H7 (cell line): ENCODE measurements at regions not wholly inside any gene's neighbourhood (a gene's known extent, or its start where the extent isn't known, plus 50 kb on each side); places are given as distances from the start of the nearest gene placed in this dataset.

ENCODE experiments used
- DNase-seq: peaks from one replicate; pipeline ENCODE4 v3.0.0; 2012
- H3K27me3 ChIP-seq: 2 replicates; pipeline ENCODE4 v1.6.0; 2011; ENCODE audit warnings: mild to moderate bottlenecking, low read length; ENCODE audit not compliant: control insufficient read depth, insufficient read depth
- H3K36me3 ChIP-seq: replicated peaks from 2 replicates; pipeline ENCODE4 v1.5.1; 2011; ENCODE audit warnings: low read length; ENCODE audit not compliant: control insufficient read depth, insufficient read depth
- H3K4me3 ChIP-seq: 2 replicates; pipeline ENCODE4 v1.5.1; 2011; ENCODE audit warnings: low read depth, mild to moderate bottlenecking, control low read depth, low read length, moderate library complexity; ENCODE audit not compliant: insufficient read depth

- DNase-seq = no peak
- H3K4me3 ChIP-seq = no peak overlapping the region
- no peaks in the 10 kb centered on the region for H3K36me3 ChIP-seq
- no peaks in the 10 kb centered on the region for H3K27me3 ChIP-seq
Observed at GRCh38 chr2:58908501-58909154, 667.5 kb upstream of the FANCL start.

GRCh38 chr2:58907644-58908043, 666.5 kb upstream of the FANCL start:
- no peak overlapping the region for H3K4me3 ChIP-seq
- H3K36me3 ChIP-seq = no peaks in the 10 kb centered on the region
- no peak for DNase-seq
- no peaks in the 10 kb centered on the region for H3K27me3 ChIP-seq

- DNase-seq = no peak
- no peaks in the 10 kb centered on the region for H3K27me3 ChIP-seq
- H3K36me3 ChIP-seq = no peaks in the 10 kb centered on the region
- H3K4me3 ChIP-seq = no peak overlapping the region
Observed at GRCh38 chr2:58906081-58906645, 665.0 kb upstream of the FANCL start.

- H3K4me3 ChIP-seq = no peak overlapping the region
- no peaks in the 10 kb centered on the region for H3K27me3 ChIP-seq
- no peak for DNase-seq
- H3K36me3 ChIP-seq = no peaks in the 10 kb centered on the region
Observed at GRCh38 chr2:58904095-58904494, 663.0 kb upstream of the FANCL start.

- no peaks in the 10 kb centered on the region for H3K27me3 ChIP-seq
- DNase-seq = no peak
- no peaks in the 10 kb centered on the region for H3K36me3 ChIP-seq
- H3K4me3 ChIP-seq = no peak overlapping the region
Observed at GRCh38 chr2:58903427-58903826, 662.3 kb upstream of the FANCL start.

- H3K36me3 ChIP-seq = no peaks in the 10 kb centered on the region
- DNase-seq = no peak
- H3K27me3 ChIP-seq = no peaks in the 10 kb centered on the region
- H3K4me3 ChIP-seq = no peak overlapping the region
Observed at GRCh38 chr2:58900246-58901027, 659.3 kb upstream of the FANCL start.

GRCh38 chr2:58899692-58900091, 658.6 kb upstream of the FANCL start:
- DNase-seq = no peak
- Histone ChIP-seq H3K36me3 (no peaks in the 10 kb centered on the region), H3K4me3 (no peak overlapping the region), H3K27me3 (no peaks in the 10 kb centered on the region)

GRCh38 chr2:58896638-58897037, 655.5 kb upstream of the FANCL start:
- Histone ChIP-seq H3K36me3 (no peaks in the 10 kb centered on the region), H3K4me3 (no peak overlapping the region), H3K27me3 (no peaks in the 10 kb centered on the region)
- no peak for DNase-seq

GRCh38 chr2:58895857-58896256, 654.7 kb upstream of the FANCL start:
- H3K36me3 ChIP-seq = no peaks in the 10 kb centered on the region
- no peaks in the 10 kb centered on the region for H3K27me3 ChIP-seq
- no peak for DNase-seq
- no peak overlapping the region for H3K4me3 ChIP-seq

GRCh38 chr2:58893656-58894351, 652.7 kb upstream of the FANCL start:
- H3K4me3 ChIP-seq = no peak overlapping the region
- no peaks in the 10 kb centered on the region for H3K36me3 ChIP-seq
- no peaks in the 10 kb centered on the region for H3K27me3 ChIP-seq
- DNase-seq = no peak

- DNase-seq = no peak
- H3K4me3 ChIP-seq = no peak overlapping the region
- no peaks in the 10 kb centered on the region for H3K36me3 ChIP-seq
- no peaks in the 10 kb centered on the region for H3K27me3 ChIP-seq
Observed at GRCh38 chr2:58891828-58892377, 650.8 kb upstream of the FANCL start.

- no peaks in the 10 kb centered on the region for H3K27me3 ChIP-seq
- H3K36me3 ChIP-seq = no peaks in the 10 kb centered on the region
- DNase-seq = no peak
- H3K4me3 ChIP-seq = no peak overlapping the region
Observed at GRCh38 chr2:58890865-58891525, 649.9 kb upstream of the FANCL start.

- Histone ChIP-seq H3K27me3 (no peaks in the 10 kb centered on the region), H3K36me3 (no peaks in the 10 kb centered on the region), H3K4me3 (no peak overlapping the region)
- DNase-seq = no peak
Observed at GRCh38 chr2:58886009-58886408, 644.9 kb upstream of the FANCL start.

- Histone ChIP-seq H3K27me3 (no peaks in the 10 kb centered on the region), H3K4me3 (no peak overlapping the region), H3K36me3 (no peaks in the 10 kb centered on the region)
- no peak for DNase-seq
Observed at GRCh38 chr2:58879834-58880233, 638.7 kb upstream of the FANCL start.
